ENCODE measurements at regions not wholly inside any gene's neighbourhood (a gene's known extent, or its start where the extent isn't known, plus 50 kb on each side); places are given as distances from the start of the nearest gene placed in this dataset.
A peak's percentile ranks its signal among the peaks of the same experiment; 100 is the strongest.

DNA sequence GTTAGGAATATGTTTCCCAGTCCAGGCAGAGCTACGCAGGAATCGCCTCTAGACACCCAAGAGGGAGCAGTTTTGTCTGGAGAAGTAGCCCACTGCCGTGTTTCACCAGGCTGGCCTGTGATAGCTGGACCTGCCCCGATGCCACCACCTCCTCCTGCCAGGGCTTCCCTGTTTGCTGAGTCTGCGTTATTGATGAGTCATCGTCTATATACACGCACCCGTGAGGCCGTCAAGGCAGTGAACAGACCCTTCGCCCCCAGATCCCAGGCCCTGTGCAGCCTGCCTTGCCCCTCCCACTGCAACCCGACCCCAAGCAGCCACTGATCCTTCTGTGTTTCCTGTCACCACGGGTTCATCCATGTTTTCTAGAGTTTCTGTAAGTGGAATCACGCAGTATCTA lies 141.9 kb downstream of the IGLL1 start:
- no peak overlapping the region for H4K5ac ChIP-seq (ENCODE audit: insufficient read length, low read depth, low read length)
- no peak overlapping the region for H2BK120ac ChIP-seq (replicated peaks; ENCODE audit: low read depth, low read length)
- H3K79me2 ChIP-seq (ENCODE audit: control insufficient read depth in 1 of 2, insufficient read depth in 2 of 2, low read length in 2 of 2): no peaks in the 10 kb centered on the region
- H3K4me3 ChIP-seq (ENCODE audit: extremely low read depth in 1 of 4, insufficient read depth in 2 of 4, low read depth in 3 of 4, low read length in 4 of 4): no peak overlapping the region
- no peak overlapping the region for H2BK20ac ChIP-seq (ENCODE audit: low read length)
- peaks cover 0 to 3% (median 0%) of the 10 kb centered on the region in 4 experiments; a peak in 2 of 7 replicates for H3K4me1 ChIP-seq (replicated peaks in 1 of 4; ENCODE audit: control insufficient read depth in 3 of 4, insufficient read depth in 4 of 4, low read length in 3 of 4)
- H3K23me2 ChIP-seq (ENCODE audit: low read depth, low read length): no peaks in the 10 kb centered on the region
- WGBS, 2 experiments (ENCODE audit: extremely low coverage in 1 of 2, insufficient coverage in 1 of 2, insufficient read length in 1 of 2, insufficient replicate concordance in 2 of 2, low coverage in 1 of 2, low lambda C conversion rate in 2 of 2, missing lambda C conversion rate in 1 of 2): 82% methylated on average over 13 of the region's 13 CpGs; no CpG with 5 or more reads in 1 of the 2 experiments
- TF ChIP-seq CEBPB (IDR thresholded peaks at IDR 0.05; ENCODE audit: low read depth, low read length): no peak
- TF ChIP-seq, protein P1, sequence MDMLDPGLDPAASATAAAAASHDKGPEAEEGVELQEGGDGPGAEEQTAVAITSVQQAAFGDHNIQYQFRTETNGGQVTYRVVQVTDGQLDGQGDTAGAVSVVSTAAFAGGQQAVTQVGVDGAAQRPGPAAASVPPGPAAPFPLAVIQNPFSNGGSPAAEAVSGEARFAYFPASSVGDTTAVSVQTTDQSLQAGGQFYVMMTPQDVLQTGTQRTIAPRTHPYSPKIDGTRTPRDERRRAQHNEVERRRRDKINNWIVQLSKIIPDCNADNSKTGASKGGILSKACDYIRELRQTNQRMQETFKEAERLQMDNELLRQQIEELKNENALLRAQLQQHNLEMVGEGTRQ (IDR thresholded peaks at IDR 0.05; ENCODE audit: low read length): no peak
- TF ChIP-seq RBBP5 (IDR thresholded peaks at IDR 0.05; ENCODE audit: borderline replicate concordance, low read depth, low read length): no peak
- TF ChIP-seq JUND (IDR thresholded peaks at IDR 0.05; ENCODE audit: low read length): no peak
- no peak for TF ChIP-seq BCL11A (IDR thresholded peaks at IDR 0.05; ENCODE audit: low read depth in 2 of 2, low read length in 2 of 2)
- peak; percentile 58 for TF ChIP-seq MAFK (IDR thresholded peaks at IDR 0.05; ENCODE audit: low read depth, low read length)
- TF ChIP-seq CTBP2 (IDR thresholded peaks at IDR 0.05; ENCODE audit: borderline replicate concordance, insufficient read depth, insufficient read length, low read length): no peak
- TF ChIP-seq KDM1A (IDR thresholded peaks at IDR 0.05; ENCODE audit: borderline replicate concordance, low read length): no peak
- no peak overlapping the region for H3K4me2 ChIP-seq (ENCODE audit: insufficient read depth in 1 of 2, low read depth in 2 of 2, low read length in 2 of 2)
- H3K9me3 ChIP-seq (ENCODE audit: insufficient read depth in 2 of 2, low read depth in 1 of 2, low read length in 1 of 2): no peaks in the 10 kb centered on the region
- no peak overlapping the region for H3K56ac ChIP-seq (replicated peaks; ENCODE audit: insufficient read length, low read depth, low read length)
- ChIA-PET CTCF (ENCODE audit: partially characterized antibody) (interaction anchor here (0.8 to 1.0 kb wide), 3 partner anchors 47 to 95 kb away, joined by 3 read pairs; no protein-coding TSS in a partner anchor), POLR2A (ENCODE audit: partially characterized antibody) (no interaction called here)
- no peak for FAIRE-seq
- no peak overlapping the region for H4K91ac ChIP-seq (replicated peaks; ENCODE audit: insufficient read length, low read length)
- H3K14ac ChIP-seq (ENCODE audit: insufficient read length): no peak overlapping the region
- H3K27me3 ChIP-seq (replicated peaks in 1 of 4; ENCODE audit: control insufficient read depth in 3 of 4, extremely low read depth in 1 of 4, insufficient read depth in 3 of 4, low read length in 3 of 4): no peaks in the 10 kb centered on the region; a peak in 1 of 7 replicates
- no peak overlapping the region for H3K18ac ChIP-seq (ENCODE audit: extremely low read depth, low read length)
- no peak overlapping the region for H2BK5ac ChIP-seq (ENCODE audit: low read depth, low read length)
- no peak overlapping the region for H2AFZ ChIP-seq (ENCODE audit: low read length)
- H2BK12ac ChIP-seq (ENCODE audit: low read depth, low read length): no peak overlapping the region
- no peaks in the 10 kb centered on the region for H4K20me1 ChIP-seq (replicated peaks in 1 of 2; ENCODE audit: control insufficient read depth in 1 of 2, insufficient read depth in 2 of 2, low read length in 2 of 2)
- no peak overlapping the region for H3K27ac ChIP-seq (ENCODE audit: low read depth, low read length)
- no peak overlapping the region for H3K9ac ChIP-seq (replicated peaks in 1 of 4; ENCODE audit: extremely low read depth in 1 of 4, low read depth in 3 of 4, low read length in 3 of 4)
- H3K36me3 ChIP-seq (ENCODE audit: control insufficient read depth in 2 of 4, insufficient read depth in 4 of 4, low read length in 3 of 4): no peaks in the 10 kb centered on the region
- H2AK5ac ChIP-seq (ENCODE audit: low read depth, low read length): no peak overlapping the region
- H3K79me1 ChIP-seq (ENCODE audit: low read depth, low read length): no peaks in the 10 kb centered on the region
- no peak overlapping the region for H3K23ac ChIP-seq (ENCODE audit: insufficient read length)
- H2BK15ac ChIP-seq (ENCODE audit: low read length): no peak overlapping the region
- H3K4ac ChIP-seq (replicated peaks; ENCODE audit: insufficient read length, low read depth, low read length): no peak overlapping the region
- no peak overlapping the region for H4K8ac ChIP-seq (ENCODE audit: extremely low read depth, insufficient read depth, low read length)
- DNase-seq (ENCODE audit: low read depth in 1 of 2, low spot score in 2 of 2): peak in 1 of 2 experiments; percentile 45

All from H1 (cell line).